Calu3 (cell line): ENCODE measurements at regions not wholly inside any gene's neighbourhood (a gene's known extent, or its start where the extent isn't known, plus 50 kb on each side); places are given as distances from the start of the nearest gene placed in this dataset.

Source experiments
- BruUV-seq: library from RNA; stranded (reverse); fragments of 400-500 nt; replicated peaks from 2 replicates; lab custom pipeline; 2021; lab: Mats Ljungman, UMichigan
- CTCF ChIA-PET: fragments of 300-600 bp; sonication (Branson Sonifier 250); formaldehyde crosslinking; loops from one replicate; lab custom pipeline; 2022; ENCODE audit warnings: antibody characterized with exemption; lab: Charles Lee
- DNase-seq: peaks from one replicate; pipeline ENCODE4 v3.0.0; 2022
- H3K27ac Mint-ChIP-seq: one replicate; pipeline ENCODE4 v1.8.0; 2022; ENCODE audit warnings: mixed read lengths; ENCODE audit not compliant: unreplicated experiment
- H3K27me3 Mint-ChIP-seq: one replicate; pipeline ENCODE4 v1.8.0; 2022; ENCODE audit warnings: mixed read lengths; ENCODE audit not compliant: unreplicated experiment
- H3K36me3 Mint-ChIP-seq: one replicate; pipeline ENCODE4 v1.8.0; 2022; ENCODE audit warnings: mild to moderate bottlenecking, moderate library complexity, mixed read lengths; ENCODE audit not compliant: insufficient read depth, unreplicated experiment
- H3K4me1 Mint-ChIP-seq: one replicate; pipeline ENCODE4 v1.8.0; 2022; ENCODE audit warnings: mild to moderate bottlenecking, low read depth, mixed read lengths; ENCODE audit not compliant: unreplicated experiment
- H3K4me3 Mint-ChIP-seq: one replicate; pipeline ENCODE4 v1.8.0; 2022; ENCODE audit warnings: mild to moderate bottlenecking, low read depth, moderate library complexity, mixed read lengths; ENCODE audit not compliant: unreplicated experiment
- H3K9me3 Mint-ChIP-seq: one replicate; pipeline ENCODE4 v1.8.0; 2022; ENCODE audit warnings: low read depth, mixed read lengths; ENCODE audit not compliant: unreplicated experiment
- CTCF ChIP-seq: fragments of 200-600 bp; IDR thresholded peaks from one replicate; pipeline ENCODE4 v1.8.0; 2022; ENCODE audit warnings: antibody characterized with exemption; ENCODE audit not compliant: unreplicated experiment
- intact Hi-C: fragments of 100-400 bp; cut with micrococcal nuclease; formaldehyde crosslinking; loops from one replicate; pipeline ENCODE4 v1.10.0; 2022; ENCODE audit not compliant: unreplicated experiment

GRCh38 chr5:6961123-6961522, 247.9 kb downstream of the TENT4A start:
- CTCF ChIA-PET = no interaction called here
- H3K27ac Mint-ChIP-seq = no peak overlapping the region
- no peaks in the 10 kb centered on the region for H3K36me3 Mint-ChIP-seq
- peaks cover 5% of the 10 kb centered on the region for H3K9me3 Mint-ChIP-seq
- no peak overlapping the region for H3K4me3 Mint-ChIP-seq
- TF ChIP-seq CTCF = no peak
- H3K27me3 Mint-ChIP-seq = no peaks in the 10 kb centered on the region
- intact Hi-C loops = no loop called here
- no peak for DNase-seq
- H3K4me1 Mint-ChIP-seq = no peaks in the 10 kb centered on the region
- no TSS peak for BruUV-seq

GRCh38 chr5:6961837-6962635, 248.8 kb downstream of the TENT4A start:
- intact Hi-C loops = no loop called here
- no TSS peak for BruUV-seq
- Mint-ChIP-seq H3K36me3 (no peaks in the 10 kb centered on the region), H3K27me3 (no peaks in the 10 kb centered on the region), H3K4me1 (no peaks in the 10 kb centered on the region), H3K27ac (no peak overlapping the region), H3K4me3 (no peak overlapping the region), H3K9me3 (peaks cover 5% of the 10 kb centered on the region)
- DNase-seq = no peak
- CTCF ChIA-PET = no interaction called here
- no peak for TF ChIP-seq CTCF

- no TSS peak for BruUV-seq
- Mint-ChIP-seq H3K36me3 (no peaks in the 10 kb centered on the region), H3K9me3 (no peaks in the 10 kb centered on the region), H3K4me3 (no peak overlapping the region), H3K27ac (no peak overlapping the region), H3K27me3 (no peaks in the 10 kb centered on the region), H3K4me1 (no peaks in the 10 kb centered on the region)
- CTCF ChIA-PET = no interaction called here
- DNase-seq = no peak
- no peak for TF ChIP-seq CTCF
- intact Hi-C loops = no loop called here
Measured at GRCh38 chr5:6976971-6977370, 263.7 kb downstream of the TENT4A start.

- TF ChIP-seq CTCF = no peak
- BruUV-seq = no TSS peak
Measured at GRCh38 chr5:6979061-6979460, 265.8 kb downstream of the TENT4A start.

More at GRCh38 chr5:6979061-6979460, 265.8 kb downstream of the TENT4A start:
- H3K4me3 Mint-ChIP-seq = no peak overlapping the region
- peaks cover 5% of the 10 kb centered on the region for H3K27me3 Mint-ChIP-seq
- DNase-seq = no peak
- intact Hi-C loops = no loop called here
- H3K36me3 Mint-ChIP-seq = no peaks in the 10 kb centered on the region
- CTCF ChIA-PET = interaction anchor here (0.8 kb wide), 1 partner anchor 11 kb away, joined by 3 read pairs; no protein-coding TSS in a partner anchor
- no peaks in the 10 kb centered on the region for H3K4me1 Mint-ChIP-seq
- H3K9me3 Mint-ChIP-seq = no peaks in the 10 kb centered on the region
- H3K27ac Mint-ChIP-seq = no peak overlapping the region
